IMR-90 (cell line): ENCODE measurements at regions not wholly inside any gene's neighbourhood (a gene's known extent, or its start where the extent isn't known, plus 50 kb on each side); places are given as distances from the start of the nearest gene placed in this dataset.

Experiments
- ATAC-seq: fragments of 200-7000 bp; cut with Tn5 transposase; 2 replicates; pipeline ENCODE4 v1.9.1; 2020; ENCODE audit warnings: low read depth, mild to moderate bottlenecking, moderate library complexity
- BruUV-seq: library from RNA; stranded (reverse); fragments of 400-500 nt; replicated peaks from 2 replicates; lab custom pipeline; 2021; lab: Mats Ljungman, UMichigan
- CTCF ChIA-PET: fragments of 300-600 bp; formaldehyde crosslinking; extraction: SDS; loops from one replicate; lab custom pipeline; 2021; ENCODE audit warnings: antibody characterized with exemption; lab: Yijun Ruan, JAX
- POLR2A ChIA-PET: fragments of 300-600 bp; sonication (Branson Sonifier 250); formaldehyde crosslinking; loops from one replicate; lab custom pipeline; 2022; ENCODE audit warnings: antibody characterized with exemption; ENCODE audit not compliant: unreplicated experiment; lab: Charles Lee
- DNase-seq: peaks from one replicate; pipeline ENCODE4 v3.0.0; 2013
- H2AFZ ChIP-seq: replicated peaks from 2 replicates; pipeline ENCODE3; 2013; ENCODE audit warnings: low read length, mild to moderate bottlenecking; ENCODE audit not compliant: poor library complexity
- H2AK5ac ChIP-seq: 2 replicates; pipeline ENCODE4 v1.6.1; 2013; ENCODE audit warnings: low read depth, low read length, inconsistent platforms
- H2AK9ac ChIP-seq: replicated peaks from 2 replicates; pipeline ENCODE3; 2013; ENCODE audit warnings: mild to moderate bottlenecking, low read depth, low read length, moderate library complexity; ENCODE audit not compliant: poor library complexity
- H2BK120ac ChIP-seq: 2 replicates; pipeline ENCODE4 v1.6.1; 2013; ENCODE audit warnings: low read depth, low read length, inconsistent platforms
- H2BK15ac ChIP-seq: 3 replicates; pipeline ENCODE4 v1.6.1; 2013; ENCODE audit warnings: low read depth, low read length, inconsistent platforms
- H2BK20ac ChIP-seq: 2 replicates; pipeline ENCODE4 v1.6.1; 2013; ENCODE audit warnings: low read depth, mild to moderate bottlenecking, inconsistent platforms, low read length, moderate library complexity
- H2BK5ac ChIP-seq: 2 replicates; pipeline ENCODE4 v1.6.1; 2013; ENCODE audit warnings: mild to moderate bottlenecking, low read depth, low read length, inconsistent platforms; ENCODE audit not compliant: poor library complexity, severe bottlenecking
- H3K14ac ChIP-seq: replicated peaks from 2 replicates; pipeline ENCODE4 v1.6.1; 2013; ENCODE audit warnings: low read depth, low read length, inconsistent platforms
- H3K18ac ChIP-seq: 2 replicates; pipeline ENCODE4 v1.6.1; 2013; ENCODE audit warnings: low read depth, low read length, control low read depth
- H3K23ac ChIP-seq: 2 replicates; pipeline ENCODE4 v1.6.1; 2013; ENCODE audit warnings: low read depth, low read length, inconsistent platforms
- H3K27ac ChIP-seq: 2 replicates; pipeline ENCODE4 v1.5.1; 2013; ENCODE audit warnings: mild to moderate bottlenecking, control low read depth, low read length; ENCODE audit not compliant: insufficient read depth
- H3K27me3 ChIP-seq: 2 replicates; pipeline ENCODE4 v1.6.1; 2013; ENCODE audit warnings: low read length; ENCODE audit not compliant: control insufficient read depth, insufficient read depth
- H3K36me3 ChIP-seq: 2 replicates; pipeline ENCODE4 v1.6.1; 2013; ENCODE audit warnings: low read length, mixed read lengths; ENCODE audit not compliant: control insufficient read depth, insufficient read depth
- H3K4ac ChIP-seq: 2 replicates; pipeline ENCODE4 v1.6.1; 2013; ENCODE audit warnings: low read depth, low read length, inconsistent platforms
- H3K4me1 ChIP-seq: 2 replicates; pipeline ENCODE4 v1.6.1; 2013; ENCODE audit warnings: low read length, mixed read lengths; ENCODE audit not compliant: control insufficient read depth, insufficient read depth
- H3K4me2 ChIP-seq: 2 replicates; pipeline ENCODE4 v1.6.1; 2013; ENCODE audit warnings: low read depth, mild to moderate bottlenecking, control low read depth, low read length, moderate library complexity
- H3K4me3 ChIP-seq: 2 replicates; pipeline ENCODE4 v1.5.1; 2013; ENCODE audit warnings: low read depth, mild to moderate bottlenecking, control low read depth, low read length, moderate library complexity; ENCODE audit not compliant: insufficient read depth
- H3K56ac ChIP-seq: 2 replicates; pipeline ENCODE4 v1.6.1; 2013; ENCODE audit warnings: low read length, inconsistent platforms; ENCODE audit not compliant: insufficient read depth; ENCODE audit errors: extremely low read depth
- H3K79me1 ChIP-seq, 2 experiments: 2 replicates each; pipeline ENCODE4 v1.6.1; 2013; ENCODE audit warnings: low read length in 2 of 2, inconsistent platforms in 1 of 2, low read depth in 1 of 2
- H3K9ac ChIP-seq: 2 replicates; pipeline ENCODE4 v1.6.1; 2013; ENCODE audit warnings: low read depth, low read length, control low read depth
- H3K9me1 ChIP-seq: 2 replicates; pipeline ENCODE4 v1.6.1; 2013; ENCODE audit warnings: low read length, inconsistent platforms; ENCODE audit not compliant: insufficient read depth
- H3K9me3 ChIP-seq: 2 replicates; pipeline ENCODE4 v1.6.1; 2013; ENCODE audit warnings: low read length; ENCODE audit not compliant: control insufficient read depth, insufficient read depth
- H4K20me1 ChIP-seq: 2 replicates; pipeline ENCODE4 v1.6.1; 2013; ENCODE audit warnings: low read length, inconsistent platforms; ENCODE audit not compliant: insufficient read depth
- H4K5ac ChIP-seq: 2 replicates; pipeline ENCODE4 v1.6.1; 2013; ENCODE audit warnings: mild to moderate bottlenecking, low read depth, low read length, control low read depth
- H4K8ac ChIP-seq, 2 experiments: 2 replicates each; pipeline ENCODE4 v1.6.1; 2013; ENCODE audit warnings: low read depth in 2 of 2, low read length in 2 of 2, control low read depth in 1 of 2, inconsistent platforms in 1 of 2
- H4K91ac ChIP-seq: 2 replicates; pipeline ENCODE4 v1.6.1; 2013; ENCODE audit warnings: low read depth, low read length, inconsistent platforms; ENCODE audit not compliant: insufficient read depth
- BHLHE40 ChIP-seq: fragments of 150-350 bp; IDR thresholded peaks from 2 replicates; pipeline ENCODE4 v1.6.1; 2016; ENCODE audit warnings: mild to moderate bottlenecking, low read depth, low read length
- CEBPB ChIP-seq: IDR thresholded peaks from 2 replicates; pipeline ENCODE4 v1.6.1; 2012; ENCODE audit warnings: low read depth, low read length, improper control_type of control experiment
- CHD1 ChIP-seq: IDR thresholded peaks from 2 replicates; pipeline ENCODE4 v1.6.1; 2012; ENCODE audit warnings: low read depth, low read length, improper control_type of control experiment
- FOS ChIP-seq: fragments of 150-350 bp; IDR thresholded peaks from 2 replicates; pipeline ENCODE4 v1.6.1; 2016; ENCODE audit warnings: low read depth, low read length
- MAFK ChIP-seq: IDR thresholded peaks from 2 replicates; pipeline ENCODE4 v1.6.1; 2012; ENCODE audit warnings: low read depth, low read length, improper control_type of control experiment
- MAZ ChIP-seq: IDR thresholded peaks from 2 replicates; pipeline ENCODE4 v1.6.1; 2012; ENCODE audit warnings: low read depth, mild to moderate bottlenecking, low read length, improper control_type of control experiment, moderate library complexity, borderline replicate concordance
- MXI1 ChIP-seq: IDR thresholded peaks from 2 replicates; pipeline ENCODE4 v1.6.1; 2012; ENCODE audit warnings: low read depth, mild to moderate bottlenecking, low read length, moderate library complexity, borderline replicate concordance
- NFE2L2 ChIP-seq: fragments of 150-350 bp; IDR thresholded peaks from 2 replicates; pipeline ENCODE4 v1.6.1; 2016; ENCODE audit warnings: low read depth, mild to moderate bottlenecking, low read length
- POLR2A ChIP-seq: IDR thresholded peaks from 2 replicates; pipeline ENCODE4 v1.6.1; 2012; ENCODE audit warnings: mild to moderate bottlenecking, low read depth, low read length
- RAD21 ChIP-seq: IDR thresholded peaks from 2 replicates; pipeline ENCODE4 v1.6.1; 2012; ENCODE audit warnings: low read length, improper control_type of control experiment
- RCOR1 ChIP-seq: IDR thresholded peaks from 2 replicates; pipeline ENCODE4 v1.6.1; 2012; ENCODE audit warnings: mild to moderate bottlenecking, low read length, improper control_type of control experiment; ENCODE audit not compliant: insufficient replicate concordance
- RFX5 ChIP-seq: IDR thresholded peaks from 2 replicates; pipeline ENCODE4 v1.8.0; 2012; ENCODE audit warnings: low read depth, mild to moderate bottlenecking, low read length, moderate library complexity
- SMC3 ChIP-seq: fragments of 150-350 bp; IDR thresholded peaks from 2 replicates; pipeline ENCODE4 v1.6.1; 2016; ENCODE audit warnings: low read depth, mild to moderate bottlenecking, antibody characterized with exemption, low read length, moderate library complexity
- WGBS, 2 experiments: methylation state at CpG; one replicate each; pipeline versions ENCODE4 v1.1.5 to v1.1.7; 2013; ENCODE audit warnings: missing lambda C conversion rate in 2 of 2; ENCODE audit not compliant: insufficient read length in 1 of 2; ENCODE audit errors: extremely low coverage in 2 of 2; 5-methylcytosine and 5-hydroxymethylcytosine counted together
- dilution Hi-C: fragments of 300-500 bp; cut with HindIII; formaldehyde crosslinking; loops from one replicate; pipeline ENCODE4 v1.14.3; 2018; ENCODE audit warnings: low sequenced_read_pairs; ENCODE audit not compliant: unreplicated experiment
- in situ Hi-C: fragments of 300-500 bp; cut with MboI; formaldehyde crosslinking; loops from 3 replicates; pipeline ENCODE4 v1.14.3; 2019; ENCODE audit warnings: low sequenced_read_pairs, inconsistent platforms, mixed read lengths
- intact Hi-C: fragments of 100-400 bp; cut with micrococcal nuclease; formaldehyde crosslinking; loops from 2 replicates; pipeline ENCODE4 v1.10.0; 2022
- TF ChIP-seq, protein P1 (sequence below): fragments of 150-350 bp; IDR thresholded peaks from 2 replicates; pipeline ENCODE4 v1.6.1; 2017; ENCODE audit warnings: mild to moderate bottlenecking, antibody characterized with exemption, low read length, low read depth
- TF ChIP-seq, protein P2 (sequence below): fragments of 150-350 bp; IDR thresholded peaks from 2 replicates; pipeline ENCODE4 v1.6.1; 2016; ENCODE audit warnings: low read depth, mild to moderate bottlenecking, low read length, moderate library complexity, borderline replicate concordance
- TF ChIP-seq, protein P3 (sequence below): conservative IDR thresholded peaks from 2 replicates; pipeline ENCODE4 v1.5.1; 2012; ENCODE audit warnings: mild to moderate bottlenecking, low read depth, low read length, improper control_type of control experiment

DNA sequence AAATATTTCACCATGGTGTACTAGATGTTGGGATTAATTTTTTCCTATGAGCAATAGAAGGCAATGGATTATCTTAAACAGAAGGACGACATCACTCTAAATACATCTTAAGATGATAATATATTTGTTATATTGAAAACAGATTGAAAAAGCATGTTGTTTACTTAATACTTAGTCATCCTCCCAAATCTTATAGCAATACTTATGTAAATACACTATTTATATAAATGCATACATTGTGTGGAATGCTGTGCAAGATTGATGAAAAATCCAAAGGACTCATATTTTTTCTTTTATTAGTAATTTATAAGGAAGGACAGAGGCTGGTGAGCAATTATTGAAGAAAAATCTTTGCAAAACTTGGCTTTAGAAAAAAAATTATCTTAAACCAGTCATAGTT, 593.5 kb downstream of the MMUT start:
- H3K36me3 ChIP-seq: no peaks in the 10 kb centered on the region
- no peak overlapping the region for H4K8ac ChIP-seq
- H4K91ac ChIP-seq: no peak overlapping the region
- no peak overlapping the region for H3K4me2 ChIP-seq
- no peak for ATAC-seq
- H3K9me1 ChIP-seq: no peaks in the 10 kb centered on the region
- no peak overlapping the region for H3K18ac ChIP-seq
- no peak overlapping the region for H2AFZ ChIP-seq
- H2BK120ac ChIP-seq: no peak overlapping the region
- H3K9me3 ChIP-seq: no peaks in the 10 kb centered on the region
- no peak overlapping the region for H3K56ac ChIP-seq
- ChIA-PET CTCF (no interaction called here), POLR2A (no interaction called here)
- H3K4ac ChIP-seq: no peak overlapping the region
- intact Hi-C loops (no loop called here), in situ Hi-C loops (no loop called here), dilution Hi-C loops (no loop called here)
- no peak overlapping the region for H3K14ac ChIP-seq
- H4K5ac ChIP-seq: no peak overlapping the region
- H3K27me3 ChIP-seq: no peaks in the 10 kb centered on the region
- H3K4me1 ChIP-seq: no peaks in the 10 kb centered on the region
- TF ChIP-seq, protein P1, sequence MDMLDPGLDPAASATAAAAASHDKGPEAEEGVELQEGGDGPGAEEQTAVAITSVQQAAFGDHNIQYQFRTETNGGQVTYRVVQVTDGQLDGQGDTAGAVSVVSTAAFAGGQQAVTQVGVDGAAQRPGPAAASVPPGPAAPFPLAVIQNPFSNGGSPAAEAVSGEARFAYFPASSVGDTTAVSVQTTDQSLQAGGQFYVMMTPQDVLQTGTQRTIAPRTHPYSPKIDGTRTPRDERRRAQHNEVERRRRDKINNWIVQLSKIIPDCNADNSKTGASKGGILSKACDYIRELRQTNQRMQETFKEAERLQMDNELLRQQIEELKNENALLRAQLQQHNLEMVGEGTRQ: no peak
- TF ChIP-seq BHLHE40: no peak
- no peak for TF ChIP-seq CHD1
- TF ChIP-seq CEBPB: no peak
- TF ChIP-seq, protein P2, sequence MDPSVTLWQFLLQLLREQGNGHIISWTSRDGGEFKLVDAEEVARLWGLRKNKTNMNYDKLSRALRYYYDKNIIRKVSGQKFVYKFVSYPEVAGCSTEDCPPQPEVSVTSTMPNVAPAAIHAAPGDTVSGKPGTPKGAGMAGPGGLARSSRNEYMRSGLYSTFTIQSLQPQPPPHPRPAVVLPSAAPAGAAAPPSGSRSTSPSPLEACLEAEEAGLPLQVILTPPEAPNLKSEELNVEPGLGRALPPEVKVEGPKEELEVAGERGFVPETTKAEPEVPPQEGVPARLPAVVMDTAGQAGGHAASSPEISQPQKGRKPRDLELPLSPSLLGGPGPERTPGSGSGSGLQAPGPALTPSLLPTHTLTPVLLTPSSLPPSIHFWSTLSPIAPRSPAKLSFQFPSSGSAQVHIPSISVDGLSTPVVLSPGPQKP: no peak
- no peak for TF ChIP-seq MXI1
- TF ChIP-seq FOS: no peak
- no peak for TF ChIP-seq POLR2A
- TF ChIP-seq MAZ: no peak
- no peak for TF ChIP-seq MAFK
- TF ChIP-seq, protein P3, sequence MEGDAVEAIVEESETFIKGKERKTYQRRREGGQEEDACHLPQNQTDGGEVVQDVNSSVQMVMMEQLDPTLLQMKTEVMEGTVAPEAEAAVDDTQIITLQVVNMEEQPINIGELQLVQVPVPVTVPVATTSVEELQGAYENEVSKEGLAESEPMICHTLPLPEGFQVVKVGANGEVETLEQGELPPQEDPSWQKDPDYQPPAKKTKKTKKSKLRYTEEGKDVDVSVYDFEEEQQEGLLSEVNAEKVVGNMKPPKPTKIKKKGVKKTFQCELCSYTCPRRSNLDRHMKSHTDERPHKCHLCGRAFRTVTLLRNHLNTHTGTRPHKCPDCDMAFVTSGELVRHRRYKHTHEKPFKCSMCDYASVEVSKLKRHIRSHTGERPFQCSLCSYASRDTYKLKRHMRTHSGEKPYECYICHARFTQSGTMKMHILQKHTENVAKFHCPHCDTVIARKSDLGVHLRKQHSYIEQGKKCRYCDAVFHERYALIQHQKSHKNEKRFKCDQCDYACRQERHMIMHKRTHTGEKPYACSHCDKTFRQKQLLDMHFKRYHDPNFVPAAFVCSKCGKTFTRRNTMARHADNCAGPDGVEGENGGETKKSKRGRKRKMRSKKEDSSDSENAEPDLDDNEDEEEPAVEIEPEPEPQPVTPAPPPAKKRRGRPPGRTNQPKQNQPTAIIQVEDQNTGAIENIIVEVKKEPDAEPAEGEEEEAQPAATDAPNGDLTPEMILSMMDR: no peak
- no peak for TF ChIP-seq RAD21
- no peak for TF ChIP-seq RCOR1
- no peak for TF ChIP-seq RFX5
- TF ChIP-seq SMC3: no peak
- TF ChIP-seq NFE2L2: no peak
- H2BK20ac ChIP-seq: no peak overlapping the region
- no peak overlapping the region for H3K4me3 ChIP-seq
- no TSS peak for BruUV-seq
- H3K27ac ChIP-seq: no peak overlapping the region
- H3K9ac ChIP-seq: no peak overlapping the region
- H2BK5ac ChIP-seq: no peak overlapping the region
- H3K23ac ChIP-seq: no peak overlapping the region
- H2AK5ac ChIP-seq: no peak overlapping the region
- H3K79me1 ChIP-seq: no peaks in the 10 kb centered on the region
- H2BK15ac ChIP-seq: no peak overlapping the region
- H2AK9ac ChIP-seq: no peak overlapping the region
- no peak for DNase-seq
- WGBS, 2 experiments: no CpG with 5 or more reads among the region's 1 CpG
- H4K20me1 ChIP-seq: no peaks in the 10 kb centered on the region
